ENCODE measurements at regions not wholly inside any gene's neighbourhood (a gene's known extent, or its start where the extent isn't known, plus 50 kb on each side); places are given as distances from the start of the nearest gene placed in this dataset.

DNA sequence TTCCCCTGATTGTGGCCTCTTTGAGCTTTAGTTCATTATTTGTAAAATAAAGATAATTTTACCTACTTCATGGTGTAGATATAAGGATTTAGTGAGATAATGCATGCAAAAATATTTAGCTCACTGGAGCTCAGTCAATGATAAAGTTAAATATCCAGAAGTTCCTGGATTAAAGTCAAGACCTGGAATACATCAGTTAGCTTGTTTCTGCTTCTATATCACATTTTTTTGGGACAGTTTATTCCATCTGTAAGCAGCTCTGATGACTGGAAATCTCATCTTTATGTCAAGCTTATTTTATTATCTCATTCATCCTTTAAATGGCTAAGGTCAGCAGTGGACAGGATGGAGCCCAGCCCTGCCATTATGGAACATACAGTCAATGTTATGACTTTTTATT, 152.0 kb downstream of the EVA1A start:
- Mint-ChIP-seq H3K4me1 (ENCODE audit: low read depth, unreplicated experiment) (no peaks in the 10 kb centered on the region), H3K4me3 (ENCODE audit: low read depth, unreplicated experiment) (no peak overlapping the region), H3K27me3 (ENCODE audit: unreplicated experiment) (peaks cover 58% of the 10 kb centered on the region), H3K27ac (ENCODE audit: unreplicated experiment) (no peak overlapping the region), H3K36me3 (ENCODE audit: insufficient read depth, unreplicated experiment) (no peaks in the 10 kb centered on the region), H3K9me3 (ENCODE audit: low read depth, unreplicated experiment) (no peaks in the 10 kb centered on the region)
- TF ChIP-seq, protein P1, sequence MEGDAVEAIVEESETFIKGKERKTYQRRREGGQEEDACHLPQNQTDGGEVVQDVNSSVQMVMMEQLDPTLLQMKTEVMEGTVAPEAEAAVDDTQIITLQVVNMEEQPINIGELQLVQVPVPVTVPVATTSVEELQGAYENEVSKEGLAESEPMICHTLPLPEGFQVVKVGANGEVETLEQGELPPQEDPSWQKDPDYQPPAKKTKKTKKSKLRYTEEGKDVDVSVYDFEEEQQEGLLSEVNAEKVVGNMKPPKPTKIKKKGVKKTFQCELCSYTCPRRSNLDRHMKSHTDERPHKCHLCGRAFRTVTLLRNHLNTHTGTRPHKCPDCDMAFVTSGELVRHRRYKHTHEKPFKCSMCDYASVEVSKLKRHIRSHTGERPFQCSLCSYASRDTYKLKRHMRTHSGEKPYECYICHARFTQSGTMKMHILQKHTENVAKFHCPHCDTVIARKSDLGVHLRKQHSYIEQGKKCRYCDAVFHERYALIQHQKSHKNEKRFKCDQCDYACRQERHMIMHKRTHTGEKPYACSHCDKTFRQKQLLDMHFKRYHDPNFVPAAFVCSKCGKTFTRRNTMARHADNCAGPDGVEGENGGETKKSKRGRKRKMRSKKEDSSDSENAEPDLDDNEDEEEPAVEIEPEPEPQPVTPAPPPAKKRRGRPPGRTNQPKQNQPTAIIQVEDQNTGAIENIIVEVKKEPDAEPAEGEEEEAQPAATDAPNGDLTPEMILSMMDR (IDR thresholded peaks at IDR 0.05; ENCODE audit: unreplicated experiment) = no peak
- CTCF ChIA-PET = no interaction called here
- intact Hi-C loops (cut with micrococcal nuclease; ENCODE audit: unreplicated experiment) = no loop called here
- no peak for DNase-seq
- BruUV-seq (replicated peaks) = no TSS peak

DNA sequence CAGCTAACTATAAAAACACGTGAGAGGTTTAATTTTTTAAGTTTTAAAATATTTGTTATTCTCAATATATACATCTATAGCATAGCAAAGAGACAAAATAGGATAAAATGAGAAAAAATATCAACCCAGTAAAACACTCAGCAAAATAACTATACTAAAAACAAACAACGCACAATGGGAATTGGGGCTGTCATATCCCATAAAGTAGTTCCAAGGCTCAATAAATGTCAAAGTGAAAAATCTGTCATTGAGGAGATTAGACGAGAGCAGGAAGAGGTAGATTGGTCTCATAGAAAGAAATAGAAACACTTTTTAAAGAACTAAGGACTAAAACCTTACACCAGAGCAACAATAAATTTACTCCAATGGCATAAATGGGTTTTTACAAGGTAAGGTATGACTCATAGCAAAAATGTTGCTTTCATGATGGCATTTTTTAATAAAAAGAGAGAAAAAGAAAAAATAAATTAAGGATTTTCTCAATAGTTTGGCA, 153.7 kb downstream of the EVA1A start:
- no TSS peak for BruUV-seq (replicated peaks)
- DNase-seq = no peak
- H3K27me3 Mint-ChIP-seq (ENCODE audit: unreplicated experiment) = peaks cover 51% of the 10 kb centered on the region
- CTCF ChIA-PET = no interaction called here
- no peak overlapping the region for H3K4me3 Mint-ChIP-seq (ENCODE audit: low read depth, unreplicated experiment)
- TF ChIP-seq, protein P1 (IDR thresholded peaks at IDR 0.05; ENCODE audit: unreplicated experiment) = no peak
- H3K27ac Mint-ChIP-seq (ENCODE audit: unreplicated experiment) = no peak overlapping the region
- H3K9me3 Mint-ChIP-seq (ENCODE audit: low read depth, unreplicated experiment) = no peaks in the 10 kb centered on the region
- H3K36me3 Mint-ChIP-seq (ENCODE audit: insufficient read depth, unreplicated experiment) = no peaks in the 10 kb centered on the region
- no peaks in the 10 kb centered on the region for H3K4me1 Mint-ChIP-seq (ENCODE audit: low read depth, unreplicated experiment)
- intact Hi-C loops (cut with micrococcal nuclease; ENCODE audit: unreplicated experiment) = no loop called here

DNA sequence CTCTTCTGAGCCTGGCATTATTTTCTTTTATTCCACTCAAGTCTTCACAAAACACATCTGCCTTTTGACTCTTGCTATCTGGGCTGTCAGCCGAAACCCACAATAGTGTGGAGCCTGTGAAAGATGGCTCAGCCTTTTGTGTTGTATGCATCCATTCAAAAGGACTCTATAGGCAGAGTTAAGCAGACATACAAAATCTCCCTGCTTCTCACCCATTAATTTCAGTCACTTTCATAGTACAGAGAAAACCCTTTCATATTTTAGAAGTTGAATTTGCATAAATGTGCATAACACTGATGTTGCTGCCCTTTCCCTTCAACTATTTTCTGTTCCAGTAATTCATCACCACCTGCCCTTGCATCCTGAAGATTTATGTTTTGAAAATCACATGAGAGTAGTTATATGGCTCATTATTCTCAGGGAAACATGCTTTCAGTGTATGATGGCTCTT, 154.6 kb downstream of the EVA1A start:
- intact Hi-C loops (cut with micrococcal nuclease; ENCODE audit: unreplicated experiment) = no loop called here
- Mint-ChIP-seq H3K9me3 (ENCODE audit: low read depth, unreplicated experiment) (no peaks in the 10 kb centered on the region), H3K4me3 (ENCODE audit: low read depth, unreplicated experiment) (no peak overlapping the region), H3K36me3 (ENCODE audit: insufficient read depth, unreplicated experiment) (no peaks in the 10 kb centered on the region), H3K27ac (ENCODE audit: unreplicated experiment) (no peak overlapping the region), H3K4me1 (ENCODE audit: low read depth, unreplicated experiment) (no peaks in the 10 kb centered on the region), H3K27me3 (ENCODE audit: unreplicated experiment) (peaks cover 54% of the 10 kb centered on the region)
- no peak for DNase-seq
- TF ChIP-seq, protein P1 (IDR thresholded peaks at IDR 0.05; ENCODE audit: unreplicated experiment) = no peak
- CTCF ChIA-PET = no interaction called here
- no TSS peak for BruUV-seq (replicated peaks)

DNA sequence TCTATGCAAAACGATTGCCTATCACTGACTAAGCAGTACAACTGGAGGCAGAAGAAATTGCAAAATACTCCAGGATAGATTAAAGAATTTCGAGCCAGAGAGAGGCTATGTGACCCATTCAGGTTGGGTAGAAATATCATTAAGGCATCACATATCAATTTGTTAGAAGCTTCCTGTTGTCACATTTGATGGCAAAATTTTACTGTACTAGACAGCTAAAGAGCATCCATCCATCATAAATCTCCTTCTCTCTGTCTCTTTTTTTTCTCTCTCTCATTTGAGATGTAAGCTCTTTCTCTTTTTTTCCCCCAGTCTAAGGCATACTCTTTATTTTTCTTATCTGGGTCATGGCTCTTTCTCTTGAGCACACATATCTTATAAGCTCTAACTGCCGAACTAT, 155.7 kb downstream of the EVA1A start:
- DNase-seq = no peak
- TF ChIP-seq, protein P1 (IDR thresholded peaks at IDR 0.05; ENCODE audit: unreplicated experiment) = no peak
- Mint-ChIP-seq H3K4me1 (ENCODE audit: low read depth, unreplicated experiment) (no peaks in the 10 kb centered on the region), H3K9me3 (ENCODE audit: low read depth, unreplicated experiment) (no peaks in the 10 kb centered on the region), H3K4me3 (ENCODE audit: low read depth, unreplicated experiment) (no peak overlapping the region), H3K36me3 (ENCODE audit: insufficient read depth, unreplicated experiment) (no peaks in the 10 kb centered on the region), H3K27me3 (ENCODE audit: unreplicated experiment) (peaks cover 54% of the 10 kb centered on the region), H3K27ac (ENCODE audit: unreplicated experiment) (no peak overlapping the region)
- CTCF ChIA-PET = interaction anchor here (0.7 kb wide), 1 partner anchor 233 kb away, joined by 3 read pairs; no protein-coding TSS in a partner anchor
- intact Hi-C loops (cut with micrococcal nuclease; ENCODE audit: unreplicated experiment) = loop anchor here (1.0 to 5.0 kb wide), 6 partner anchors 206 to 715 kb away; partner anchors contain the start of gene TACR1
- no TSS peak for BruUV-seq (replicated peaks)

All from Calu3 (cell line).